Lower lobe of right lung (tissue), 2 donors: ENCODE measurements at regions not wholly inside any gene's neighbourhood (a gene's known extent, or its start where the extent isn't known, plus 50 kb on each side); places are given as distances from the start of the nearest gene placed in this dataset.
"Not testable (repeated sequence)": the region's sequence is repeated elsewhere in the genome, so short reads cannot be mapped to it uniquely, and the experiment has no call there.

Experiments
- ATAC-seq, 2 donors: fragments of 200-7000 bp; cut with Tn5 transposase; one replicate each; pipeline ENCODE4 v1.9.1; 2020 to 2022; ENCODE audit warnings: mild to moderate bottlenecking in 2 of 2, moderate library complexity in 2 of 2
- DNase-seq: peaks from one replicate; pipeline ENCODE4 v3.0.0-alpha.2; 2020
- H3K27ac ChIP-seq: fragments of 200-600 bp; one replicate; pipeline ENCODE4 v1.8.0; 2022
- H3K27me3 ChIP-seq: fragments of 200-600 bp; one replicate; pipeline ENCODE4 v1.8.0; 2022; ENCODE audit warnings: low read depth
- H3K36me3 ChIP-seq: fragments of 200-600 bp; one replicate; pipeline ENCODE4 v1.8.0; 2022; ENCODE audit warnings: mild to moderate bottlenecking
- H3K4me1 ChIP-seq: fragments of 200-600 bp; one replicate; pipeline ENCODE4 v1.8.0; 2022
- H3K4me3 ChIP-seq: fragments of 200-600 bp; one replicate; pipeline ENCODE4 v1.8.0; 2022; ENCODE audit warnings: mild to moderate bottlenecking
- H3K9me3 ChIP-seq: fragments of 200-600 bp; one replicate; pipeline ENCODE4 v1.8.0; 2022
- intact Hi-C: fragments of 100-400 bp; cut with DNase I; formaldehyde crosslinking; loops from one replicate; pipeline ENCODE4 v1.11.0; 2022
- TF ChIP-seq, protein P1 (sequence below): fragments of 200-600 bp; IDR thresholded peaks from one replicate; pipeline ENCODE4 v1.8.0; 2022; ENCODE audit warnings: antibody characterized with exemption, mild to moderate bottlenecking
- donor health status: DM: no; HTN: yes; CAD: no; lungs with severe emphysema.

GRCh38 chr12:72986963-72987362 lies 714.8 kb downstream of the TRHDE start:
- intact Hi-C loops, result no loop called here
- H3K4me1 ChIP-seq, result no peaks in the 10 kb centered on the region
- DNase-seq (no peak), ATAC-seq (no peak)
- H3K9me3 ChIP-seq, result no peaks in the 10 kb centered on the region
- no peaks in the 10 kb centered on the region for H3K27me3 ChIP-seq
- TF ChIP-seq, protein P1, sequence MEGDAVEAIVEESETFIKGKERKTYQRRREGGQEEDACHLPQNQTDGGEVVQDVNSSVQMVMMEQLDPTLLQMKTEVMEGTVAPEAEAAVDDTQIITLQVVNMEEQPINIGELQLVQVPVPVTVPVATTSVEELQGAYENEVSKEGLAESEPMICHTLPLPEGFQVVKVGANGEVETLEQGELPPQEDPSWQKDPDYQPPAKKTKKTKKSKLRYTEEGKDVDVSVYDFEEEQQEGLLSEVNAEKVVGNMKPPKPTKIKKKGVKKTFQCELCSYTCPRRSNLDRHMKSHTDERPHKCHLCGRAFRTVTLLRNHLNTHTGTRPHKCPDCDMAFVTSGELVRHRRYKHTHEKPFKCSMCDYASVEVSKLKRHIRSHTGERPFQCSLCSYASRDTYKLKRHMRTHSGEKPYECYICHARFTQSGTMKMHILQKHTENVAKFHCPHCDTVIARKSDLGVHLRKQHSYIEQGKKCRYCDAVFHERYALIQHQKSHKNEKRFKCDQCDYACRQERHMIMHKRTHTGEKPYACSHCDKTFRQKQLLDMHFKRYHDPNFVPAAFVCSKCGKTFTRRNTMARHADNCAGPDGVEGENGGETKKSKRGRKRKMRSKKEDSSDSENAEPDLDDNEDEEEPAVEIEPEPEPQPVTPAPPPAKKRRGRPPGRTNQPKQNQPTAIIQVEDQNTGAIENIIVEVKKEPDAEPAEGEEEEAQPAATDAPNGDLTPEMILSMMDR, result no peak
- no peak overlapping the region for H3K4me3 ChIP-seq
- H3K36me3 ChIP-seq, result no peaks in the 10 kb centered on the region
- no peak overlapping the region for H3K27ac ChIP-seq

- H3K9me3 ChIP-seq, result no peaks in the 10 kb centered on the region
- H3K36me3 ChIP-seq, result no peaks in the 10 kb centered on the region
- intact Hi-C loops, result no loop called here
- TF ChIP-seq, protein P1, result no peak
- no peak overlapping the region for H3K4me3 ChIP-seq
- H3K27me3 ChIP-seq, result no peaks in the 10 kb centered on the region
- H3K27ac ChIP-seq, result no peak overlapping the region
- ATAC-seq, result no peak
- DNase-seq, result no peak
- H3K4me1 ChIP-seq, result no peaks in the 10 kb centered on the region
These were observed 717.3 kb downstream of the TRHDE start for GRCh38 chr12:72989458-72989947.

- H3K27me3 ChIP-seq, H3K9me3 ChIP-seq, DNase-seq, intact Hi-C loops, H3K27ac ChIP-seq, H3K4me1 ChIP-seq, H3K36me3 ChIP-seq, ATAC-seq, H3K4me3 ChIP-seq: not testable (repeated sequence)
These were observed 722.9 kb downstream of the TRHDE start for GRCh38 chr12:72995029-72995428.

DNA sequence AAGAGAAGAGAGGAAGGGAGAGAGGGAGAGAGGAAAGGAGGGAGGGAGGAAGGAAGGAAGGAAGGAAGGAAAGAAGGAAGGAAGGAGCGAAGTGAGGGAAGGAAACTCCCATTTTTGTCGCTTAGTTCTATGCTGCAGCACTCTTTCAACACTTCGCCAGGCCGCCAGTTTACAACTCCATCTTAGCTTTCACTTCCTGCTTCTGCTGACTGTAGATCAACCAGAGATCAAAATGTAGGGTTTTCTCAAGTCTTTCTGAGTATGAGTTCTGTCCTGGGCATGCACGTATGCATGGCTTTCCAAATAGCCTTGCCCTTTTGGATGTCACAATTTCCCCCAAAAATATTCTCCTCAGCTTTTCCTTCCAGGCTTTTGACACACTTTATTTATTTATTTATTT lies 723.4 kb downstream of the TRHDE start:
- no peaks in the 10 kb centered on the region for H3K9me3 ChIP-seq
- ATAC-seq, result no peak
- H3K27me3 ChIP-seq, result no peaks in the 10 kb centered on the region
- no peaks in the 10 kb centered on the region for H3K4me1 ChIP-seq
- intact Hi-C loops, result no loop called here
- no peak overlapping the region for H3K27ac ChIP-seq
- TF ChIP-seq, protein P1, result no peak
- no peak overlapping the region for H3K4me3 ChIP-seq
- DNase-seq, result no peak
- no peaks in the 10 kb centered on the region for H3K36me3 ChIP-seq

DNA sequence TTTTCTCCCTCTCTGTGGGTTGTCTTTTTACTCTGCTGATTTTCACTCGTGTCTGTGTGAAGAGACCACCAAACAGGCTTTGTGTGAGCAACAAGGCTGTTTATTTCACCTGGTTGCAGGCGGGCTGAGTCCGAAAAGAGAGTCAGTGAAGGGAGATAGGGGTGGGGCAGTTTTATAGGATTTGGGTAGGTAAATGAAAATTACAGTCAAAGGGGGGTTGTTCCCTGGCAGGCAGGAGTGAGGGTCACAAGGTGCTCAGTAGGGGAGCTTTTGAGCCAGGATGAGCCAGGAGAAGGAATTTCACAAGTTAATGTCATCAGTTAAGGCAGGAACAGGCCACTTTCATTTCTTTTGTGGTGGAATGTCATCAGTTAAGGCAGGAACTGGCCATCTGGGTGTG lies 729.6 kb downstream of the TRHDE start:
- ATAC-seq, DNase-seq, intact Hi-C loops, H3K27ac ChIP-seq, H3K4me1 ChIP-seq, H3K36me3 ChIP-seq, H3K27me3 ChIP-seq, H3K9me3 ChIP-seq, H3K4me3 ChIP-seq: not testable (repeated sequence)

GRCh38 chr12:73002504-73002903 lies 730.3 kb downstream of the TRHDE start:
- H3K27me3 ChIP-seq, ATAC-seq, H3K36me3 ChIP-seq, H3K4me3 ChIP-seq, H3K9me3 ChIP-seq, H3K27ac ChIP-seq, H3K4me1 ChIP-seq, DNase-seq, intact Hi-C loops: not testable (repeated sequence)

GRCh38 chr12:73009138-73009834 lies 737.1 kb downstream of the TRHDE start:
- H3K9me3 ChIP-seq, H3K4me1 ChIP-seq, H3K36me3 ChIP-seq, DNase-seq, H3K4me3 ChIP-seq, H3K27ac ChIP-seq, H3K27me3 ChIP-seq, ATAC-seq, intact Hi-C loops: not testable (repeated sequence)
